DOHH2 (cell line): ENCODE measurements at regions not wholly inside any gene's neighbourhood (a gene's known extent, or its start where the extent isn't known, plus 50 kb on each side); places are given as distances from the start of the nearest gene placed in this dataset.

Source experiments
- H3F3A ChIP-seq: fragments of 200-600 bp; sonication (generic), shearing (Covaris generic); 2 replicates; pipeline ENCODE4 v1.6.0; 2016; ENCODE audit warnings: antibody characterized with exemption, mild to moderate bottlenecking; ENCODE audit not compliant: control insufficient read depth, insufficient read depth
- H3K27ac ChIP-seq: fragments of 200-600 bp; sonication (generic); 2 replicates; pipeline ENCODE4 v1.5.1; 2014; ENCODE audit warnings: low read depth, mild to moderate bottlenecking, low read length, moderate library complexity
- H3K27me3 ChIP-seq: fragments of 200-600 bp; sonication (generic); 2 replicates; pipeline ENCODE4 v1.6.1; 2014; ENCODE audit warnings: mild to moderate bottlenecking, low read length, mixed read lengths; ENCODE audit not compliant: control insufficient read depth
- H3K36me3 ChIP-seq: fragments of 200-600 bp; sonication (generic); 2 replicates; pipeline ENCODE4 v1.6.1; 2014; ENCODE audit warnings: mild to moderate bottlenecking, low read length, moderate library complexity, mixed read lengths; ENCODE audit not compliant: control insufficient read depth
- H3K4me1 ChIP-seq: fragments of 200-600 bp; sonication (generic); 2 replicates; pipeline ENCODE4 v1.6.1; 2014; ENCODE audit warnings: mild to moderate bottlenecking, low read length, mixed read lengths; ENCODE audit not compliant: control insufficient read depth
- H3K4me2 ChIP-seq: fragments of 200-600 bp; sonication (generic); 2 replicates; pipeline ENCODE4 v1.6.0; 2014; ENCODE audit warnings: mild to moderate bottlenecking, low read length, moderate library complexity
- H3K4me3 ChIP-seq: fragments of 200-600 bp; sonication (generic); 2 replicates; pipeline ENCODE4 v1.5.1; 2014; ENCODE audit warnings: mild to moderate bottlenecking, low read length, mixed read lengths
- H3K79me2 ChIP-seq: fragments of 200-600 bp; sonication (generic); 2 replicates; pipeline ENCODE4 v1.6.1; 2014; ENCODE audit warnings: mild to moderate bottlenecking, low read length, mixed read lengths; ENCODE audit not compliant: control insufficient read depth
- H3K9me2 ChIP-seq: fragments of 200-600 bp; sonication (generic); replicated peaks from 2 replicates; pipeline ENCODE4 v1.6.1; 2014; ENCODE audit warnings: mild to moderate bottlenecking, low read length, mixed read lengths; ENCODE audit not compliant: control insufficient read depth
- H3K9me3 ChIP-seq: fragments of 200-600 bp; sonication (generic); 2 replicates; pipeline ENCODE4 v1.6.1; 2014; ENCODE audit warnings: antibody characterized with exemption, low read length, mixed read lengths; ENCODE audit not compliant: control insufficient read depth, insufficient read depth
- H4K20me1 ChIP-seq: fragments of 200-600 bp; sonication (generic); 2 replicates; pipeline ENCODE4 v1.6.0; 2014; ENCODE audit warnings: low read depth, mild to moderate bottlenecking, antibody characterized with exemption, low read length, moderate library complexity; ENCODE audit not compliant: control insufficient read depth, insufficient read depth
- EZH2phosphoT487 ChIP-seq: fragments of 200-600 bp; sonication (generic); IDR thresholded peaks from 2 replicates; pipeline ENCODE4 v1.6.1; 2017; ENCODE audit warnings: borderline replicate concordance, mild to moderate bottlenecking, antibody characterized with exemption, low read length, moderate library complexity, mixed read lengths
- TF ChIP-seq, protein P1 (sequence below): fragments of 200-600 bp; sonication (generic); IDR thresholded peaks from one replicate; pipeline ENCODE4 v1.5.1; 2014; ENCODE audit warnings: antibody characterized with exemption, mild to moderate bottlenecking, low read depth, low read length; ENCODE audit not compliant: poor library complexity, severe bottlenecking

DNA sequence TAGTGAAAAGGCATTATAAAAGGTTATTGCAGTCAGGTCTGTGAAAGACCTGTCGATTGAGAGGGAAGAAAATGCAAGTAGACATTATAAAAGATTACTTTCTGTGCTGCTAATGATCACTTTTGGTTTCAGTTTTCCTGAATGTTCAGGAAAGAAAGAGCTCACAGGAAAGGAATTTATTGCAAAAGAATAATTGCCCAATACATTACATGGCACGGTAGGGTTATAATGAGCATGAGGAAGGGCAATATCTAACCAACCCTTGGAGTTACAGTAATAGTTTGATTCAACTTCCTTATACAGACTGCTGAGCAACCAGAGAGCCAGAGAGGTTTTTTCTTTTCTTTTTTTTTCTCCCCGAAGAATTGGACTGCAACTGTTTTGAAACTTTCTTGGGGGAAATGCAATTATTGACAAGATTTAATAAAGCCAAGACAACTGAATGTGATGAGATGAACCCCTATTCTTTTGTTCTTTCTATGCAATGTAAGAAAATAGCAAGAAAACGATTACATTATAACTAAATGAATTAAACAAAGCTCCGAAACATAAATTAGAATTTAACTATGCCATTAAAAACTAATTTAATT lies 247.0 kb downstream of the C4orf33 start:
- Histone ChIP-seq H3K36me3 (no peaks in the 10 kb centered on the region), H3K9me2 (no peaks in the 10 kb centered on the region), H3F3A (no peaks in the 10 kb centered on the region), H3K27ac (no peak overlapping the region), H3K27me3 (no peaks in the 10 kb centered on the region), H3K4me3 (no peak overlapping the region), H3K9me3 (no peaks in the 10 kb centered on the region), H3K4me1 (no peaks in the 10 kb centered on the region), H3K79me2 (no peaks in the 10 kb centered on the region), H4K20me1 (no peaks in the 10 kb centered on the region), H3K4me2 (no peak overlapping the region)
- TF ChIP-seq EZH2phosphoT487 = no peak
- TF ChIP-seq, protein P1, sequence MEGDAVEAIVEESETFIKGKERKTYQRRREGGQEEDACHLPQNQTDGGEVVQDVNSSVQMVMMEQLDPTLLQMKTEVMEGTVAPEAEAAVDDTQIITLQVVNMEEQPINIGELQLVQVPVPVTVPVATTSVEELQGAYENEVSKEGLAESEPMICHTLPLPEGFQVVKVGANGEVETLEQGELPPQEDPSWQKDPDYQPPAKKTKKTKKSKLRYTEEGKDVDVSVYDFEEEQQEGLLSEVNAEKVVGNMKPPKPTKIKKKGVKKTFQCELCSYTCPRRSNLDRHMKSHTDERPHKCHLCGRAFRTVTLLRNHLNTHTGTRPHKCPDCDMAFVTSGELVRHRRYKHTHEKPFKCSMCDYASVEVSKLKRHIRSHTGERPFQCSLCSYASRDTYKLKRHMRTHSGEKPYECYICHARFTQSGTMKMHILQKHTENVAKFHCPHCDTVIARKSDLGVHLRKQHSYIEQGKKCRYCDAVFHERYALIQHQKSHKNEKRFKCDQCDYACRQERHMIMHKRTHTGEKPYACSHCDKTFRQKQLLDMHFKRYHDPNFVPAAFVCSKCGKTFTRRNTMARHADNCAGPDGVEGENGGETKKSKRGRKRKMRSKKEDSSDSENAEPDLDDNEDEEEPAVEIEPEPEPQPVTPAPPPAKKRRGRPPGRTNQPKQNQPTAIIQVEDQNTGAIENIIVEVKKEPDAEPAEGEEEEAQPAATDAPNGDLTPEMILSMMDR = no peak

DNA sequence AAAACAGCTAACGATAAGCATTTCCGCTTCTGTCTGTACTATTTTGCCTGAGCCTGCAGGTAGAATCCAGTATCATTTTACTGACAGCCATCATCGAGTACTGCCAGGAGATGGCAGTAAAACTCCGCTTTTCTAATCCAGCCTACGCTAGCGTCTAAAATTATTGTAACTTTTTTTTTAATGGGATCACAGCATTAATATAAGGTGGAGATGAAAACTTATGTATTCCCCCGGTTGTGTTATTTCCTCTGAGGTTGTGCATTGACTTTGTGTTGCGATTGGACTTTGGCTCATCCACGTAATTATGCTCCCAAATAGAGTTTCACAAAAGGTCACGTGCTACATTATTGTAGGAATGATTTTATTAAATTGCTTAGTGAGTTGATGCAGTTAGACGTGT lies 248.1 kb downstream of the C4orf33 start:
- Histone ChIP-seq H3K9me2 (no peaks in the 10 kb centered on the region), H3F3A (no peaks in the 10 kb centered on the region), H3K27ac (no peak overlapping the region), H3K27me3 (no peaks in the 10 kb centered on the region), H4K20me1 (no peaks in the 10 kb centered on the region), H3K4me1 (no peaks in the 10 kb centered on the region), H3K36me3 (no peaks in the 10 kb centered on the region), H3K4me3 (no peak overlapping the region), H3K79me2 (no peaks in the 10 kb centered on the region), H3K9me3 (no peaks in the 10 kb centered on the region), H3K4me2 (no peak overlapping the region)
- TF ChIP-seq EZH2phosphoT487 = no peak
- TF ChIP-seq, protein P1 = peak; percentile 62

DNA sequence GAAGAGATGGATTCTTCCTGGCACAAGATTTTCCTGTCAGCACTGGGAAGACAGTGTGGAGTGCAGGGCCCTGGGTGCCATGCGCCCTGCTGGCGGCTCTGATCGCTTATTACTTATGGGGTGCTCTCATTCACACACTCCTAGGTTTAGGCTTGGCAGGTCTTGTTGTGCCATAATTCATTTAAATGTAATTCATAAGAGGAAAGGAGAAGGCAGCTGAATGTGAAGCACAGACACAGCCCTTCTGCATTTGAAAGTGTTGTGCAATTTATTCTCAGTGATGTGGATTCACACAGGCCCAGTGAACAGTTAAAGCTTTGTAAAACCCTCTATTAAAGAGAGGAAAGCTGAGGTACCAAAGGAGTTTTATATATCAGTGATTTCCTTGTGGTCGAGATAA lies 249.7 kb downstream of the C4orf33 start:
- Histone ChIP-seq H3K4me2 (no peak overlapping the region), H3K4me1 (no peaks in the 10 kb centered on the region), H3K9me3 (no peaks in the 10 kb centered on the region), H4K20me1 (no peaks in the 10 kb centered on the region), H3K27ac (no peak overlapping the region), H3K9me2 (no peaks in the 10 kb centered on the region), H3K79me2 (no peaks in the 10 kb centered on the region), H3K36me3 (no peaks in the 10 kb centered on the region), H3K4me3 (no peak overlapping the region), H3F3A (no peaks in the 10 kb centered on the region), H3K27me3 (no peaks in the 10 kb centered on the region)
- no peak for TF ChIP-seq EZH2phosphoT487
- TF ChIP-seq, protein P1 = no peak

DNA sequence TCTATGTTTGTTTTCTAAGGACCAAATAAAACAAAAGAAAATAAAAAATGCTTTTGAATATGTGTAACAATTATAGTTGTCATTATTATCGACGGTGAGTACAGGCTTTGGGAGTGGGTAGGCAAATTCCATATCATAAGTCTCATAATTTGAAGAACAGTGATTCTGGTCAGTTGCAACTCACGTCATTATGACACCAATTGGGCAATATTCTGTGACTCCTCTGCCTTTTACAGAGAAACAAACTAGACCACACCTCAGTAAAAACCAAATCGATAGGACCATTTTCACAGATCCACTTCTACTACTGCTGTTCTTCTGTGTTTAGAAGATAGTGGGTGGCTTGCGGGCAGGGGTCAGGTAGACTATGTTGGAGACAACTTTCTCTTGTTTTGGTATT lies 250.1 kb downstream of the C4orf33 start:
- H3F3A ChIP-seq = no peaks in the 10 kb centered on the region
- H3K4me2 ChIP-seq = no peak overlapping the region
- no peaks in the 10 kb centered on the region for H3K9me2 ChIP-seq
- H3K27ac ChIP-seq = no peak overlapping the region
- no peaks in the 10 kb centered on the region for H3K36me3 ChIP-seq
- no peak overlapping the region for H3K4me3 ChIP-seq
- no peaks in the 10 kb centered on the region for H3K9me3 ChIP-seq
- no peaks in the 10 kb centered on the region for H4K20me1 ChIP-seq
- TF ChIP-seq, protein P1 = no peak
- TF ChIP-seq EZH2phosphoT487 = no peak
- H3K27me3 ChIP-seq = no peaks in the 10 kb centered on the region
- no peaks in the 10 kb centered on the region for H3K79me2 ChIP-seq
- no peaks in the 10 kb centered on the region for H3K4me1 ChIP-seq
